B cell (primary cell): ENCODE measurements at regions not wholly inside any gene's neighbourhood (a gene's known extent, or its start where the extent isn't known, plus 50 kb on each side); places are given as distances from the start of the nearest gene placed in this dataset.

Source experiments
- ATAC-seq: fragments of 200-7000 bp; cut with Tn5 transposase; one replicate; pipeline ENCODE4 v1.10.0; 2021; ENCODE audit warnings: low read depth, mild to moderate bottlenecking, moderate number of reproducible peaks, moderate library complexity
- CTCF ChIA-PET: fragments of 350-600 bp; sonication (Branson Sonifier 250); formaldehyde crosslinking; loops from one replicate; lab custom pipeline; 2021; ENCODE audit warnings: antibody characterized with exemption, inconsistent platforms; lab: Charles Lee
- POLR2A ChIA-PET: fragments of 350-600 bp; sonication (Branson Sonifier 250); formaldehyde crosslinking; loops from one replicate; lab custom pipeline; 2021; ENCODE audit warnings: antibody characterized with exemption; lab: Charles Lee
- DNase-seq: peaks from one replicate; pipeline ENCODE4 v3.0.0; 2013
- H2AFZ ChIP-seq: 2 replicates; pipeline ENCODE4 v1.6.1; 2012; ENCODE audit warnings: mild to moderate bottlenecking, low read depth, low read length; ENCODE audit not compliant: insufficient read depth, poor library complexity, severe bottlenecking
- H3K27ac ChIP-seq, 2 donors: 1 replicate in 1 of 2; 2 replicates in 1 of 2; pipeline ENCODE4 v1.5.1; 2012 to 2013; ENCODE audit warnings: low read length in 2 of 2, mild to moderate bottlenecking in 2 of 2, moderate library complexity in 1 of 2
- H3K27me3 ChIP-seq, 4 experiments: fragments of 200-600 bp in 1 of 4; sonication (generic) in 1 of 4; replicated peaks in 1 of 4; 1 replicate in 2 of 4; 2 replicates in 2 of 4; pipeline versions ENCODE4 v1.6.1 to v1.7.0; 2013 to 2016; ENCODE audit warnings: low read length in 3 of 4, mild to moderate bottlenecking in 2 of 4, mixed read lengths in 1 of 4, moderate library complexity in 1 of 4; ENCODE audit not compliant: insufficient read depth in 4 of 4, control insufficient read depth in 3 of 4; ENCODE audit errors: control extremely low read depth in 1 of 4
- H3K36me3 ChIP-seq, 2 experiments: replicated peaks in 1 of 2; 1 replicate in 1 of 2; 2 replicates in 1 of 2; pipeline versions ENCODE4 v1.6.1 to v1.7.1; 2013; ENCODE audit warnings: low read length in 1 of 2; ENCODE audit not compliant: insufficient read depth in 2 of 2, control insufficient read depth in 1 of 2; ENCODE audit errors: control extremely low read depth in 1 of 2, extremely low read depth in 1 of 2
- H3K4me1 ChIP-seq, 2 donors: fragments of 200-600 bp in 1 of 2; sonication (generic) in 1 of 2; 1 replicate in 1 of 2; 2 replicates in 1 of 2; pipeline versions ENCODE4 v1.5.1 to v1.6.1; 2013 to 2017; ENCODE audit warnings: low read length in 2 of 2; ENCODE audit not compliant: control insufficient read depth in 2 of 2, insufficient read depth in 2 of 2
- H3K4me2 ChIP-seq: replicated peaks from 2 replicates; pipeline ENCODE3; 2012; ENCODE audit warnings: mild to moderate bottlenecking, low read depth, low read length; ENCODE audit not compliant: poor library complexity, severe bottlenecking
- H3K4me3 ChIP-seq, 5 experiments: fragments of 200-600 bp in 1 of 5; sonication (generic) in 1 of 5; 1 replicate in 3 of 5; 2 replicates in 2 of 5; pipeline versions ENCODE4 v1.5.1 to v1.7.0; 2011 to 2016; ENCODE audit warnings: low read length in 4 of 5, mild to moderate bottlenecking in 4 of 5, low read depth in 2 of 5, control low read depth in 1 of 5, moderate library complexity in 1 of 5; ENCODE audit not compliant: insufficient read depth in 1 of 5; ENCODE audit errors: control extremely low read depth in 1 of 5, extremely low read depth in 1 of 5
- H3K79me2 ChIP-seq: fragments of 200-600 bp; sonication (generic); one replicate; pipeline ENCODE4 v1.6.0; 2016; ENCODE audit warnings: low read length; ENCODE audit not compliant: control insufficient read depth, insufficient read depth
- H3K9ac ChIP-seq: fragments of 200-600 bp; sonication (generic); 2 replicates; pipeline ENCODE4 v1.6.1; 2017; ENCODE audit warnings: mild to moderate bottlenecking, low read length, moderate library complexity
- H3K9me3 ChIP-seq, 3 donors: one replicate each; pipeline versions ENCODE4 v1.6.1 to v1.7.1; 2013; ENCODE audit warnings: low read length in 2 of 3; ENCODE audit not compliant: control insufficient read depth in 2 of 3, insufficient read depth in 1 of 3; ENCODE audit errors: control extremely low read depth in 1 of 3
- H4K20me1 ChIP-seq: 2 replicates; pipeline ENCODE4 v1.6.0; 2012; ENCODE audit warnings: mild to moderate bottlenecking, low read length; ENCODE audit not compliant: insufficient read depth, control insufficient read depth, poor library complexity, severe bottlenecking
- H3K27ac Mint-ChIP-seq: one replicate; pipeline ENCODE4 v1.8.0; 2021; ENCODE audit warnings: mixed read lengths
- H3K27me3 Mint-ChIP-seq: one replicate; pipeline ENCODE4 v1.8.0; 2021; ENCODE audit warnings: mixed read lengths
- H3K4me1 Mint-ChIP-seq: one replicate; pipeline ENCODE4 v1.8.0; 2021; ENCODE audit warnings: mixed read lengths
- H3K4me3 Mint-ChIP-seq: one replicate; pipeline ENCODE4 v1.8.0; 2021; ENCODE audit warnings: mixed read lengths
- H3K9me3 Mint-ChIP-seq: one replicate; pipeline ENCODE4 v1.8.0; 2022; ENCODE audit warnings: mixed read lengths; ENCODE audit not compliant: insufficient read depth
- CTCF ChIP-seq: fragments of 200-600 bp; IDR thresholded peaks from one replicate; pipeline ENCODE4 v1.8.0; 2022; ENCODE audit warnings: antibody characterized with exemption, mild to moderate bottlenecking
- EZH2 ChIP-seq: IDR thresholded peaks from 2 replicates; pipeline ENCODE4 v1.6.1; 2012; ENCODE audit warnings: borderline replicate concordance, low read depth, mild to moderate bottlenecking, moderate library complexity, low read length; ENCODE audit not compliant: insufficient read depth, poor library complexity, severe bottlenecking
- WGBS: methylation state at CpG from one replicate; pipeline ENCODE4 v1.1.5; 2013; ENCODE audit warnings: missing lambda C conversion rate; ENCODE audit not compliant: insufficient coverage; 5-methylcytosine and 5-hydroxymethylcytosine counted together
- intact Hi-C: fragments of 100-400 bp; cut with micrococcal nuclease; formaldehyde crosslinking; loops from one replicate; pipeline ENCODE4 v1.10.0; 2022

- no peaks in the 10 kb centered on the region for H3K4me1 Mint-ChIP-seq
- Histone ChIP-seq H3K79me2 (no peaks in the 10 kb centered on the region), H2AFZ (no peak overlapping the region), H3K4me2 (no peak overlapping the region), H3K36me3 (no peaks in the 10 kb centered on the region), H4K20me1 (no peaks in the 10 kb centered on the region), H3K4me1 (no peaks in the 10 kb centered on the region), H3K4me3 (no peak overlapping the region), H3K9ac (no peak overlapping the region), H3K27me3 (no peaks in the 10 kb centered on the region), H3K9me3 (no peaks in the 10 kb centered on the region), H3K27ac (no peak overlapping the region)
- H3K9me3 Mint-ChIP-seq = no peaks in the 10 kb centered on the region
- H3K27ac Mint-ChIP-seq = no peak overlapping the region
- ATAC-seq (no peak), DNase-seq (no peak)
- intact Hi-C loops = no loop called here
- CTCF ChIA-PET = no interaction called here
- WGBS = 84% methylated on average over 3 of the region's 4 CpGs
- peaks cover 9% of the 10 kb centered on the region for H3K27me3 Mint-ChIP-seq
- TF ChIP-seq EZH2 = no peak
- TF ChIP-seq CTCF = no peak
- POLR2A ChIA-PET = no interaction called here
- no peak overlapping the region for H3K4me3 Mint-ChIP-seq
Observed at GRCh38 chr10:8144496-8144895, 90.0 kb downstream of the GATA3 start.

- no peaks in the 10 kb centered on the region for H3K36me3 ChIP-seq
- H3K4me1 ChIP-seq = no peaks in the 10 kb centered on the region
- POLR2A ChIA-PET = no interaction called here
- CTCF ChIA-PET = no interaction called here
- H3K9ac ChIP-seq = no peak overlapping the region
- H3K4me1 Mint-ChIP-seq = no peaks in the 10 kb centered on the region
- H4K20me1 ChIP-seq = no peaks in the 10 kb centered on the region
- 69% methylated on average over 4 of the region's 9 CpGs for WGBS
- H3K9me3 ChIP-seq = no peaks in the 10 kb centered on the region
- no peak overlapping the region for H3K27ac Mint-ChIP-seq
- intact Hi-C loops = no loop called here
- H3K27me3 Mint-ChIP-seq = peaks cover 9% of the 10 kb centered on the region
- no peak overlapping the region for H3K4me3 Mint-ChIP-seq
- TF ChIP-seq EZH2 = no peak
- TF ChIP-seq CTCF = no peak
- H3K9me3 Mint-ChIP-seq = no peaks in the 10 kb centered on the region
- no peak for DNase-seq
- ATAC-seq = no peak
- no peak overlapping the region for H2AFZ ChIP-seq
- H3K4me3 ChIP-seq = no peak overlapping the region
- H3K4me2 ChIP-seq = no peak overlapping the region
- no peak overlapping the region for H3K27ac ChIP-seq
- H3K27me3 ChIP-seq = no peaks in the 10 kb centered on the region
- H3K79me2 ChIP-seq = no peaks in the 10 kb centered on the region
Observed at GRCh38 chr10:8146650-8147049, 92.2 kb downstream of the GATA3 start.
